ENCODE measurements at regions not wholly inside any gene's neighbourhood (a gene's known extent, or its start where the extent isn't known, plus 50 kb on each side); places are given as distances from the start of the nearest gene placed in this dataset.

DNA sequence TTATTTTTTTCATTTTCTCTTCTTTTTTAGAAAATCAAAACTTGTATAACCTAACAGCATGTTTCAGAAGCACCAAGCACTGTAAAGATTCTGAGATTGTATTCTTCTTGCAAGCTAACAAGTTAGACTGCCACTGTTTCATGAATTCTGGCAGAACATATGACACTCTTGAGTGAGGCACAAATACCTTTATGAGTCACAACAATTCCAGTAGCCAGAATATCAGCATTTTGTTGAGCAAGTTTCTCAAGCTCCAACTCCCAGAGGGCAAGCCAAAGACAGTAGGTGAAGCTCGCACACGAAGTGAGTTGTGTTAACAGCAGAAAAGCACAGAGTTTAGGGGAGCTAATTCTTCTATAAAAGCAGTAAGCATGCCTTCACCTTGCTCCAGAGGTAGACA, 268.8 kb upstream of the NCAM2 start:
- TF ChIP-seq, protein P1, sequence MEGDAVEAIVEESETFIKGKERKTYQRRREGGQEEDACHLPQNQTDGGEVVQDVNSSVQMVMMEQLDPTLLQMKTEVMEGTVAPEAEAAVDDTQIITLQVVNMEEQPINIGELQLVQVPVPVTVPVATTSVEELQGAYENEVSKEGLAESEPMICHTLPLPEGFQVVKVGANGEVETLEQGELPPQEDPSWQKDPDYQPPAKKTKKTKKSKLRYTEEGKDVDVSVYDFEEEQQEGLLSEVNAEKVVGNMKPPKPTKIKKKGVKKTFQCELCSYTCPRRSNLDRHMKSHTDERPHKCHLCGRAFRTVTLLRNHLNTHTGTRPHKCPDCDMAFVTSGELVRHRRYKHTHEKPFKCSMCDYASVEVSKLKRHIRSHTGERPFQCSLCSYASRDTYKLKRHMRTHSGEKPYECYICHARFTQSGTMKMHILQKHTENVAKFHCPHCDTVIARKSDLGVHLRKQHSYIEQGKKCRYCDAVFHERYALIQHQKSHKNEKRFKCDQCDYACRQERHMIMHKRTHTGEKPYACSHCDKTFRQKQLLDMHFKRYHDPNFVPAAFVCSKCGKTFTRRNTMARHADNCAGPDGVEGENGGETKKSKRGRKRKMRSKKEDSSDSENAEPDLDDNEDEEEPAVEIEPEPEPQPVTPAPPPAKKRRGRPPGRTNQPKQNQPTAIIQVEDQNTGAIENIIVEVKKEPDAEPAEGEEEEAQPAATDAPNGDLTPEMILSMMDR (conservative IDR thresholded peaks at IDR 0.05 in 1 of 2, IDR thresholded peaks at IDR 0.05 in 1 of 2; ENCODE audit: extremely low read depth in 1 of 2, insufficient read depth in 1 of 2, low read depth in 1 of 2, low read length in 2 of 2) = no peak
- no peak for TF ChIP-seq EZH2 (IDR thresholded peaks at IDR 0.05; ENCODE audit: borderline replicate concordance, low read length)

Measured in mammary epithelial cell (primary cell).